Muscle of leg (tissue), 3 donors: ENCODE measurements at regions not wholly inside any gene's neighbourhood (a gene's known extent, or its start where the extent isn't known, plus 50 kb on each side); places are given as distances from the start of the nearest gene placed in this dataset.

Experiments used
- DNase-seq: peaks from one replicate; pipeline ENCODE4 v3.0.0; 2013
- H3K27ac ChIP-seq: one replicate; pipeline ENCODE4 v1.5.1; 2013; ENCODE audit warnings: mild to moderate bottlenecking, low read length, control low read depth
- H3K27me3 ChIP-seq: one replicate; pipeline ENCODE4 v1.6.1; 2013; ENCODE audit warnings: low read length; ENCODE audit not compliant: control insufficient read depth, insufficient read depth
- H3K36me3 ChIP-seq: one replicate; pipeline ENCODE4 v1.6.1; 2013; ENCODE audit warnings: low read length; ENCODE audit not compliant: control insufficient read depth, insufficient read depth
- H3K4me1 ChIP-seq: one replicate; pipeline ENCODE4 v1.6.1; 2013; ENCODE audit warnings: low read length; ENCODE audit not compliant: control insufficient read depth, insufficient read depth
- H3K4me3 ChIP-seq: one replicate; pipeline ENCODE4 v1.5.1; 2013; ENCODE audit warnings: low read length, control low read depth
- H3K9me3 ChIP-seq: replicated peaks from 2 replicates; pipeline ENCODE4 v1.6.1; 2013; ENCODE audit warnings: low read depth, low read length; ENCODE audit not compliant: control insufficient read depth
- WGBS: methylation state at CpG from one replicate; pipeline ENCODE4 v1.1.5; 2013; ENCODE audit warnings: missing lambda C conversion rate; ENCODE audit not compliant: insufficient coverage; 5-methylcytosine and 5-hydroxymethylcytosine counted together

DNA sequence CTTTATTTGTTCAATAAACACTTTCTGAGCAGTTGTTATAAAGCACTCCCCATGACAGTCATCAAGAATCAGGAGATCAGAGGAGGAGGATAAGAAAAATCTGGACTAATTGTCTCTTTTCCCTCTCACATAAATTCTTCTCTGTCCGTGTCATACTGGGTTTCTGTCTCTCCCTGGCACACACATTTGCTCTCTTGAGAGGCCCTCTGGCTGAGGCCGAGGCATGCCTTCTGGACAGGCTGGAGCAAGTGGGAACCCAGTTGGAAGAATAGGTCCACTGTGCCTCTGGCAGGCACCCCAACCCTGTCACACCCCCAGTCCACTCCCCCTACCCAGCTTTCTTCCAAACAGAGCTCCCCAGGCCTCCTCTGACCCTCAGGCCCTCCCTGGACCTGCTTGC is 315.8 kb downstream of the UACA start:
- Histone ChIP-seq H3K4me1 (peaks cover 13% of the 10 kb centered on the region), H3K27me3 (peaks cover 55% of the 10 kb centered on the region)

DNA sequence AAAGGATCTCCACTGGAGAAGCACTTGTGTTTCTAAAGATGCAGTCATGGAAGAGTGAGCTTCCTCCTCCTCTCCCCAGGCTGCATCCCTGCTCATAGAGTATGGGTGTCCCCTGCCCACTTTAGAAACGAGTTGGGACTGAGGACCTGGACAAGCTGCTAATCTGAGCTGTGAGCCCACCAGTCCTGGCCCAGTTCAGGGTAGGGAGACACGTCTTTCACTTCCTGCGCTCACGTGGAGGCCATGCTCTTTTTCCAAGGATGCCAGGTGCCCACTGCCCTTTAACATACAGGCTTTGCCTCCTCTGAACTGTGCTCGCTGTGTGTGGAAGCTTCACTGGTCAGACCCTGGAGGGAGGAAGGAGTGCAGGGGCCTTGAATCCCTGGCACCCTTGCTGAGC is 316.3 kb downstream of the UACA start:
- no peaks in the 10 kb centered on the region for H3K36me3 ChIP-seq
- WGBS, result 70% methylated on average over 2 of the region's 5 CpGs
- peaks cover 55% of the 10 kb centered on the region for H3K27me3 ChIP-seq
- DNase-seq, result no peak
- H3K27ac ChIP-seq, result no peak overlapping the region
- peaks cover 13% of the 10 kb centered on the region for H3K4me1 ChIP-seq
- H3K4me3 ChIP-seq, result no peak overlapping the region
- no peaks in the 10 kb centered on the region for H3K9me3 ChIP-seq

More for the DNA sequence above, 315.8 kb downstream of the UACA start:
- no peak overlapping the region for H3K27ac ChIP-seq
- H3K4me3 ChIP-seq, result no peak overlapping the region
- DNase-seq, result no peak
- H3K36me3 ChIP-seq, result no peaks in the 10 kb centered on the region
- WGBS, result no CpG with 5 or more reads among the region's 2 CpGs
- no peaks in the 10 kb centered on the region for H3K9me3 ChIP-seq

- peaks cover 53% of the 10 kb centered on the region for H3K27me3 ChIP-seq
These were observed 319.7 kb downstream of the UACA start for GRCh38 chr15:70443486-70444273.

GRCh38 chr15:70442616-70443321 is 320.6 kb downstream of the UACA start:
- 86% methylated on average over 7 of the region's 13 CpGs for WGBS
- DNase-seq, result no peak
- Histone ChIP-seq H3K27me3 (peaks cover 50% of the 10 kb centered on the region), H3K4me3 (no peak overlapping the region), H3K27ac (no peak overlapping the region), H3K36me3 (no peaks in the 10 kb centered on the region), H3K4me1 (peaks cover 7% of the 10 kb centered on the region), H3K9me3 (no peaks in the 10 kb centered on the region)

More at GRCh38 chr15:70443486-70444273, 319.7 kb downstream of the UACA start:
- no peak overlapping the region for H3K27ac ChIP-seq
- no peak overlapping the region for H3K4me3 ChIP-seq
- H3K4me1 ChIP-seq, result peaks cover 13% of the 10 kb centered on the region
- no peaks in the 10 kb centered on the region for H3K9me3 ChIP-seq
- WGBS, result 83% methylated on average over 2 of the region's 9 CpGs
- no peaks in the 10 kb centered on the region for H3K36me3 ChIP-seq
- DNase-seq, result no peak

- Histone ChIP-seq H3K27ac (no peak overlapping the region), H3K4me1 (peaks cover 2% of the 10 kb centered on the region), H3K27me3 (peaks cover 49% of the 10 kb centered on the region), H3K4me3 (no peak overlapping the region), H3K36me3 (no peaks in the 10 kb centered on the region), H3K9me3 (no peaks in the 10 kb centered on the region)
- WGBS, result 79% methylated on average over 13 of the region's 13 CpGs
- DNase-seq, result no peak
These were observed 321.1 kb downstream of the UACA start for GRCh38 chr15:70442211-70442610.

- Histone ChIP-seq H3K9me3 (no peaks in the 10 kb centered on the region), H3K4me1 (no peaks in the 10 kb centered on the region), H3K4me3 (no peak overlapping the region), H3K27me3 (peaks cover 45% of the 10 kb centered on the region), H3K27ac (no peak overlapping the region), H3K36me3 (no peaks in the 10 kb centered on the region)
- 85% methylated on average over 8 of the region's 10 CpGs for WGBS
- DNase-seq, result no peak
These were observed 322.8 kb downstream of the UACA start for GRCh38 chr15:70440416-70441138.

DNA sequence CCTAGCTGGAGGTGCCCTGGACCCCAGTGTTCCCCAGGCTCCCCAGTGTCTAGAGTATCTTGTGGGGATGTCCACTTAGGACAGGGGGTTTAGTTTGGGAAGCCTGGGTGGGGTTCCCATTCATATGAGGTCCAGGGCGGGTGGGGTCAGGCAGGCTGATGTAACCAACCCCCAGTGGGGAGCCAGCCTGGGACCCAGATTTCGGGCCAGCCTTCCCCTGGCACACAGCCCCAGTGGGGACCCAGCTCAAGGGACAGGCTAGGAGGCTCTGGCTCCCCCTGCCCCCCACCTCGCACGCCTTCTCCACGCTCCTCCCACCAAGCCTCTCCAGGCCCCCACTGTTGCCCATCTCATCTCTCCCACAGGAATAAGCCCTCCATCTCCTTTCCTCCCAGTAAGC is 323.5 kb downstream of the UACA start:
- Histone ChIP-seq H3K27ac (no peak overlapping the region), H3K27me3 (peaks cover 41% of the 10 kb centered on the region), H3K9me3 (no peaks in the 10 kb centered on the region), H3K36me3 (no peaks in the 10 kb centered on the region), H3K4me1 (no peaks in the 10 kb centered on the region), H3K4me3 (no peak overlapping the region)
- 84% methylated on average over 5 of the region's 5 CpGs for WGBS
- no peak for DNase-seq

DNA sequence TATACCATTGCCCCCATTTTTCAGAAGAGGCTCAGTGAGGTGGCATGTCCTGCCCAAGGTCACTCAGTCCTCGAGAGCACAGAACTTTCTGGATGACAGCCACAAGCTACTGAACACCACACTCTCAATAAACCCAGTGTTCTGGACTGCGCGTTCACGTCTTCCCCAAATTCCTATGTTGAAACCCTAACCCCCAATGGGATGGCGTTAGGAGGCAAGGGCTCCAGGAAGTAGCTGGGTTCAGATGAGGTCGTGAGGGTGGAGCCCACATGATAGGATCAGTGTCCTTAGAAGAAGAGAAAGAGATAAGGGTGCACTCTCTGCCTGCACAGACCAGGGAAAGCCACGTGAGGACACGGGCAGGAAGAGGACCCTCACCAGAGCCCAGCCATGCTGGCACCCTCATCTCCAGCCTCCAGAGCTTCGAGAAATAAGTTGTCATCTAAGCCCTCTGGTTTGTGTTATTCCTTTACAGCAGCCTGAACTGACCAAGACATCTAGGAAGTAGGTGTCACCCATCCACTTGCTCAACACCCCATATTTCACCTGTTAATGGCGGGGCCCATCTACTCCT is 324.0 kb downstream of the UACA start:
- H3K27me3 ChIP-seq, result peaks cover 39% of the 10 kb centered on the region
- no peak for DNase-seq
- H3K27ac ChIP-seq, result no peak overlapping the region
- no peaks in the 10 kb centered on the region for H3K9me3 ChIP-seq
- no peaks in the 10 kb centered on the region for H3K36me3 ChIP-seq
- WGBS, result 78% methylated on average over 3 of the region's 10 CpGs
- H3K4me3 ChIP-seq, result no peak overlapping the region
- no peaks in the 10 kb centered on the region for H3K4me1 ChIP-seq

GRCh38 chr15:70438776-70439175 is 324.6 kb downstream of the UACA start:
- Histone ChIP-seq H3K27me3 (peaks cover 34% of the 10 kb centered on the region), H3K9me3 (no peaks in the 10 kb centered on the region), H3K27ac (no peak overlapping the region), H3K36me3 (no peaks in the 10 kb centered on the region), H3K4me3 (no peak overlapping the region), H3K4me1 (no peaks in the 10 kb centered on the region)
- no peak for DNase-seq
- 79% methylated on average over 8 of the region's 11 CpGs for WGBS
